ENCODE measurements at regions not wholly inside any gene's neighbourhood (a gene's known extent, or its start where the extent isn't known, plus 50 kb on each side); places are given as distances from the start of the nearest gene placed in this dataset.

GRCh38 chr1:117679299-117679698 is 73.5 kb downstream of the TENT5C start:
- CTCF ChIA-PET (ENCODE audit: partially characterized antibody) = interaction anchor here (0.6 to 1.9 kb wide), 3 partner anchors 14 to 175 kb away, joined by 3 to 6 read pairs (median 3); no protein-coding TSS in a partner anchor
- Histone ChIP-seq H2BK20ac (ENCODE audit: low read length) (no peak overlapping the region), H3K18ac (ENCODE audit: extremely low read depth, low read length) (no peak overlapping the region), H2BK12ac (ENCODE audit: low read depth, low read length) (no peak overlapping the region), H2AK5ac (ENCODE audit: low read depth, low read length) (no peak overlapping the region), H3K23me2 (ENCODE audit: low read depth, low read length) (no peaks in the 10 kb centered on the region), H2BK5ac (ENCODE audit: low read depth, low read length) (no peak overlapping the region), H3K79me1 (ENCODE audit: low read depth, low read length) (no peaks in the 10 kb centered on the region), H3K4ac (replicated peaks; ENCODE audit: insufficient read length, low read depth, low read length) (no peak overlapping the region), H3K79me2 (ENCODE audit: control insufficient read depth in 1 of 2, insufficient read depth in 2 of 2, low read length in 2 of 2) (no peaks in the 10 kb centered on the region), H3K4me3 (ENCODE audit: extremely low read depth in 1 of 4, insufficient read depth in 2 of 4, low read depth in 3 of 4, low read length in 4 of 4) (no peak overlapping the region), H2BK120ac (replicated peaks; ENCODE audit: low read depth, low read length) (no peak overlapping the region), H3K4me2 (ENCODE audit: insufficient read depth in 1 of 2, low read depth in 2 of 2, low read length in 2 of 2) (no peak overlapping the region), H3K9me3 (ENCODE audit: insufficient read depth in 2 of 2, low read depth in 1 of 2, low read length in 1 of 2) (no peaks in the 10 kb centered on the region), H4K20me1 (replicated peaks in 1 of 2; ENCODE audit: control insufficient read depth in 1 of 2, insufficient read depth in 2 of 2, low read length in 2 of 2) (no peaks in the 10 kb centered on the region), H3K27ac (ENCODE audit: low read depth, low read length) (no peak overlapping the region), H3K27me3 (replicated peaks in 1 of 4; ENCODE audit: control insufficient read depth in 3 of 4, extremely low read depth in 1 of 4, insufficient read depth in 3 of 4, low read length in 3 of 4) (no peaks in the 10 kb centered on the region), H3K36me3 (ENCODE audit: control insufficient read depth in 2 of 4, insufficient read depth in 4 of 4, low read length in 3 of 4) (no peaks in the 10 kb centered on the region), H3K23ac (ENCODE audit: insufficient read length) (no peak overlapping the region), H3K14ac (ENCODE audit: insufficient read length) (no peak overlapping the region), H4K8ac (ENCODE audit: extremely low read depth, insufficient read depth, low read length) (no peak overlapping the region), H2BK15ac (ENCODE audit: low read length) (no peak overlapping the region), H3K56ac (replicated peaks; ENCODE audit: insufficient read length, low read depth, low read length) (no peak overlapping the region), H3K4me1 (replicated peaks in 1 of 4; ENCODE audit: control insufficient read depth in 3 of 4, insufficient read depth in 4 of 4, low read length in 3 of 4) (no peaks in the 10 kb centered on the region), H4K91ac (replicated peaks; ENCODE audit: insufficient read length, low read length) (no peak overlapping the region), H3K9ac (replicated peaks in 1 of 4; ENCODE audit: extremely low read depth in 1 of 4, low read depth in 3 of 4, low read length in 3 of 4) (no peak overlapping the region), H4K5ac (ENCODE audit: insufficient read length, low read depth, low read length) (no peak overlapping the region), H2AFZ (ENCODE audit: low read length) (no peak overlapping the region)
- POLR2A ChIA-PET (ENCODE audit: partially characterized antibody) = no interaction called here
- TF ChIP-seq TBP (IDR thresholded peaks at IDR 0.05; ENCODE audit: low read depth, low read length) = no peak
- WGBS, 2 experiments (ENCODE audit: extremely low coverage in 1 of 2, insufficient coverage in 1 of 2, insufficient read length in 1 of 2, insufficient replicate concordance in 2 of 2, low coverage in 1 of 2, low lambda C conversion rate in 2 of 2, missing lambda C conversion rate in 1 of 2) = 94% methylated on average over 3 of the region's 3 CpGs; no CpG with 5 or more reads in 1 of the 2 experiments
- no peak for FAIRE-seq
- DNase-seq (ENCODE audit: low read depth in 1 of 2, low spot score in 2 of 2) = no peak

Data from H1 (cell line).